ENCODE measurements at regions not wholly inside any gene's neighbourhood (a gene's known extent, or its start where the extent isn't known, plus 50 kb on each side); places are given as distances from the start of the nearest gene placed in this dataset.
A peak's percentile ranks its signal among the peaks of the same experiment; 100 is the strongest.
"Not testable (repeated sequence)": the region's sequence is repeated elsewhere in the genome, so short reads cannot be mapped to it uniquely, and the experiment has no call there.

DNA sequence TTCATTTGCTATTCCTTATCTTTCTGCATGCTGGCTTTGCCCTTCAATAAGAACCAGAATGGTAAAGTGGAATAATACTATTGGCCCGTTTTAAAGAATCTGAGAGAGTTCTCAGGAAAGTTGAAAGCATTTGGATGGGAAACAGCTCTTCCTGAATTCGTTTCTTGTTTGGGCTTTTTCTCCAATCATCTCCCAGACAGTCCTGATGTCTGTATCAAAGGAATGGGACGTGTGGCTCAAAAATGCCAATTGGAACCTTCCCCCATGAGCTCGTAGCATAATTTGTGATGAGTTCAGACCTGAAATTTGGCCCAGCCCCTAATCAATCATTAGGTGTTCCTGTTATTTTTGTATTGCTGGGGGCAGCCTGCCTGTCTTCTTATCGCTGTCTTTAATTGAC, 75.8 kb upstream of the BACH2 start:
- DNase-seq (ENCODE audit: low spot score): no peak

DNA sequence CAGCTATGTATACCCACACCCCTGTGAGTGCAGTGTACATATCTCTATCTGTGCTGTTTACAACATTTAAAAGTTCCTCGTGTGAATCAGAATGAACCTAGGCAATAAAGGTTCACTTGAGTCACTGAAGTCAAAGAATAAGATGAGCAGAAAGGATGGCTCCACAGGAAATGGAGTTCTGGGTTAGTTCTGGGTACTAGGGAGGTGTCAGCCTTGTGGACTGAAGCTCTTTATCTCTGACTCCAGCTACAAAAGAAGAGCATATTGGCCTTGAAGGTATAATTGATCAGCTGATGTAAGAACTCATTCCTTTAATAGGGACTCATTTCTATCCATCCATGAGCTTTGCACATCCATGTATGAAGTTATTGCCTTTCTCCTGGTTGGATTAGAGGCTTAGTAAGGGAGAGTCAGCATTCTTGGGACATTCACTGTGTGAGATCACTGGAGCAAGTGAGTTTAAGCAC, 73.9 kb upstream of the BACH2 start:
- peak; percentile 46 for DNase-seq (ENCODE audit: low spot score)

DNA sequence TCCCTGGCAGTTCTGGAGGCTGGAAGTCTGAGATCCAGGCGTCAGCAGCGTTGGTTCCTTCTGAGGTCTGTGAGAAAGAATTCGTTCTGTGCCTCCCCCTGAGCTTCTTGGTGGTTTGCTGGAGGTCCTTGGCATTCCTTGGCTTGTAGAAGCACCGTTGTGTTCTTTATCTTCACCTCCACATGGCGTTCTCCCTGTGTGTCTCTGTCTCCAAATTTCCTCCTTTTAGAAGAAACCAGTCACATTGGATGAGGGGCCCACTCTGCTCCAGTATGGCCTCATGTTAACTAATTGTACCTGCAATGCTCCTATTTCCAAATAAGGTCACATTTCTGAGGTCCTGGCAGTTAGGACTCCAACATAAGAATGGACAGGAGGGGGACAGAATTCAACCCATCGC, 73.0 kb upstream of the BACH2 start:
- no peak for DNase-seq (ENCODE audit: low spot score)

DNA sequence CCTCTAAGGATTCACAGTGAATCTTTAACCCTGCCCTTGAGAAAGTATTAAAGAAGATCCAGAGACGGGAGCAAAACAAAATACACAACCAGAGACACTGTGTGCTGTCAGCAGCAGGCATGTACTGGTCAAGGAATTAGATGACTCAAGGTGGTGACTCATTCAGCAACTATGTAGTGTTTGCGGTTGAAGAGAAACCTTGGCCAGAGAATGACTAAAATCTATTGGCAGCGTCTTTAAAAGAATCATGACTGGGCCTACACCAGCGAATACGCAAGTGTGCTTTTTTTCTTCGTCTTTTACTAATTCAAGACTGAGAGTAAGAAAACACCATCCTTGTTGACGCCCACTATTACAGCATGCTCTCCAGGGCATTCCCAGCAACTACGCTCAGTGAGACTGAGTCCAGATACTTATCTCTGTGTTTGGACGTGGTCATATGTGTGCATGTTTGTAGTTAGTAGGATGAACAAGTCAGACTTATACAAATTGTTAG, 72.4 kb upstream of the BACH2 start:
- DNase-seq (ENCODE audit: low spot score): peak; percentile 90

DNA sequence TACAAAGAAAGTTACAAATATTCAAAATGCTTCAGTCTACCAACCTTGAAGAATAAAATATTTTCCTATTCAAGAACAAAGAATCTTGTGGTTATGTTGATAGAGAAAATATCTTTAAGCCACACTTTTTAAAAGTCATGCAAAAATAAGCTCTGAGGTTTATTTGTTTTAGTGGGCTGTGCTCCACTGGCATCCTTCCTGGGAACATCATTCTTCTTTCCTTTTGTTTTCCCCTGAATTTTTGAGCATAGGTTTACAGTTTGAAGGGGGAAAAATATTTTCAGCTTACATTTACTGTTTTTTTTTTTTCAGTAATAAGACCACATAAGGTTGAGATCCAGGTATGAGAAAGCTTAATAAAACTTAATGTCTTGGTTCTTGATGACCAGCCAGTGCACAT, 72.0 kb upstream of the BACH2 start:
- no peak for DNase-seq (ENCODE audit: low spot score)

DNA sequence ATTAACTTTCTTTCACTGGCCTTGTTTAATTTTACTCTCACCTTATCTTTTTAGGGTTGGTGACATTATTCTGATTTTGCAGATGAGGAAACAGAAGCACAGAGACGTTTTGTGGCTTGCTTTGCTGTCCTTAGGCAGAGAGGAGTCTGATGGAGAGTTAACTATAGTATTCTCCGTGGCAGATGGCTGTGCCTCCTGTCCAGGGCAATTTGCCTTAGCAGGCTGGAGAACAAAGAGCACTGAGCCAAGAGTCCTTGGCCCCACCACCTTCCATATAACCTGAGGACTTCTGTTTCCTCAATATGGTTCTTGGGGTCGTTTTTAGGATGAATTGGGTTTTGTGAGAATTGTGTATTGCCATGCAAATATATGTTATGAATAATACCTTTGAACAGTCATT, 71.4 kb upstream of the BACH2 start:
- DNase-seq (ENCODE audit: low spot score): no peak

DNA sequence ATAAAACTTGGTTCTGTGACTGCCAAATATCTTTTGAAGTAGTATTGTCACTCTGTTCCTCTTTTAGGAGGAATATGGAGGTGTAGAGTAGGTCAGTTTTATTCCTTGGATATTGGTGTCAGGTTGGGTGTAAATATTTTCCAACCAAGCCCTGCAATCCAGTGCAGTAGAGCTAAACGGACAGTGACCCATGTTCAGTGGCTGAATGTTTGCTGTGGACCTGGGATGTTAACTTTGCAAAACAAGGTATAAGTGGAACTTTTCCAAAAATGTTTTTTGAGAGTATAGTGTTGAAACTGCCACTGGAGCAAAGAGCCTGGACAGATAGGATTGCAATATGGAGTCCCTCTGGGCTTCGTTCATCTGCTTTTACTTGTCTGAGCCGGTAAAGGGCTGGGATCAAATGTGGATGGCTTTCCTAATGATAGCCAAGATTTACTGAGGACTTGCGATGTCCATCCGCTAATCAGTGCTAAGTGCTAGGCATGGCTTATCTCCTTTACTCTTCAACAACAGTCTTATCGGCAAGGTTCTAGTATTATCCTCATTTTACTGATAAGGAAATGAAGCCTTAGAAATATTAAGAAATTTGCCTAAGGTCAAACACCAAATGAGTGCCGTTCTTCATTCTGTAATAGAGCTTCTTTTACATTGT, 69.0 kb upstream of the BACH2 start:
- DNase-seq (ENCODE audit: low spot score): no peak

DNA sequence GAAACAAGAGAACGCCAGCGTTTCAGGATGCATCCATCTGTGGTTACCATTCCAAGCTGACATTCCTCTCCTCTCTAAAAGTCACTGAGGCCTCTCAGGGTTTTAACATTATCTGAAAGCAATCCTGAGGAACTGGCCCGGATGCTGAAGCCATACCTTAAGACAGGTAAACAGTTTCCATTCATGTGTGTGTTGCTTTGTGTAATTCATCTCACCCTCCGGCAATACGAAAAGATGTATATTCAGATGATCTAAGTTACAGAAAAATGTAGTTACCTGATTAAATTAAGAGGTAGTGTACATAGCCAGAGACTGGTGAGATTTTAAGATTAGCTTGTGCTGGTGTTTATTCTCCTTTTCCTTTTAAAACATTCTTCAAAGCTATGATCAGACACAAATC, 68.4 kb upstream of the BACH2 start:
- DNase-seq (ENCODE audit: low spot score): no peak

DNA sequence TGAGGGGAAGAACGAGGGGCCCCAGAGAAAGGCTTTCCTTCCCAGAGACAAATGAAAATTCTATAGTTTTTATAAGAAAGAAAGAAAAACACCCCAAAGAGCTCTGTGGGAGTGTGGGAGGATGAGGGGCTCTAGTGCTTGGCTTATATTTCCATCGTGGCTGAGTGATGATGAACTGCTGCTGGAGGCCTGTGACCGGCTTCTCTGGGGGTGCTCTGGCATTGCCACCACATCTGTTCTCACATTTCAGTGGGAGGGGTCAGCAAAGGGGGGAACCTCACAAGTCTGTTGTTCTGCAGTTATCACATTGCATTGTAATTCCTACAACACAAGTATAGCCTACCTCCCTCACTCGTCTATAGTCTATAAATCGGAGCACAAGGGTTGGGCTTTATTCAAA, 67.6 kb upstream of the BACH2 start:
- DNase-seq (ENCODE audit: low spot score): no peak

DNA sequence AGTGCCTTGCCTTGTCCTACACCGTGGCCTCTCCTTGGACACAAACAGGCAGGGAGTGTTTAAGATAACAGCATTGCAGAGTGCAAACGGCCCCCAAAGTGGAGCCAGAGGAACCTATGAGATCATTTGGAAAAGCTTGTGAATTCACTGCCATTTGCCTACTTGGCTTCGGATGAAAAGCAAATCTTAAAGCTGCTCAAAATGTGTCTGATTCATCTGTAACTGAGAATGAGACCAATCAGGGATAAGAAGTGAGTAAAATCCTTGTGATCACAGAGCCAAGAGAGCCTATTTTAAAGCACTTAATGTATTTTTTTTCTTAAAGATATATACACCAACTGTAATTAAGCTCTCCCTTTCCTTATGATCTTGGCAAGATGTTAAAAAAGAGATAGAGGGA, 65.7 kb upstream of the BACH2 start:
- DNase-seq (ENCODE audit: low spot score): no peak

DNA sequence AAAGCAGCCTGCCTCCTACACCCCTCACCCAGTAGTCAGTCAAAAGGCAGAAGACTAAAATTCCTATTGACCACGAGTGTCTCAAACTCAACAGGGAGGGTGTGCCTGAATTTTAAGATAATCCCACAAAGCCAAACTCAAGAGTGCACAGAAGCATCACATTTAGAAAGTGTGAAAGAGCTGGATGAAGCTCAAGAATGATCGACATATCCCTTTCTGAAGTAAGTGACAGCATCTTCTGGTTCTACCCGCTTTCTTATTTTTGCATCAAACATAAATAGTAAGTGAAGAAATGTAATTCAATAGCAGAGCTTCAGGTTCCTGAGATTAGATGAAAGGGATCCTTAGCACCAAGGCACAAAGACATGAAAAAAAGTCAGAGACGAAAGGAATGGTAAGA, 64.5 kb upstream of the BACH2 start:
- DNase-seq (ENCODE audit: low spot score): no peak

DNA sequence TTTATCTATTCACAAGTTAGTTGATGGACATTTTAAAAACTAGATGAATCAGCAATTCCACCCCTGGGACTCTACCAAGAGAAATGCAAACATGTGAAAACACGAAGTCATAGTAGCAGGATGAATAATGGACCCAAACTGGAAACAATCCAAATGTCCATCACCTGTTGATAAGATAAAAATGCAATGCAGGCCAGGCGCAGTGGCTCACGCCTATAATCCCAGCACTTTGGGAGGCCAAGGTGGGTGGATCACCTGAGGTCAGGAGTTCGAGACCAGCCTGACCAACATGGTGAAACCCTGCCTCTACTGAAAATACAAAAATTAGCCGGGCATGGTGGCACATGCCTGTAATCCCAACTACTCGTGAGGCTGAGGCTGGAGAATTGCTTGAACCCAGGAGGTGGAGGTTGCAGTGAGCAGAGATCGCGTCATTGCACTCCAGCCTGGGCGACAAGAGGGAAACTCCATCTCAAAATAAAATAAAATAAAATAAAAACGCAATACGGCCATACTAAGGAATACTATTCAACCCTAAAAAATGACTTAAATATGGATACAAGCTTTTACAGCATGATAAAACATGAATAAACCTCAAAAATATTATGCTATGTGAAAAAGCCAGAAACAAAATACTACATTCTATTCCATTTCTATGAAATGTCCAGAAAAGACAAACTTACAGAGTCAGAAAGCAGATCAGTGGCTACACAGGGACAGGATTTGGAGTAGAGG, 61.6 kb upstream of the BACH2 start:
- not testable (repeated sequence) for DNase-seq (ENCODE audit: low spot score)

DNA sequence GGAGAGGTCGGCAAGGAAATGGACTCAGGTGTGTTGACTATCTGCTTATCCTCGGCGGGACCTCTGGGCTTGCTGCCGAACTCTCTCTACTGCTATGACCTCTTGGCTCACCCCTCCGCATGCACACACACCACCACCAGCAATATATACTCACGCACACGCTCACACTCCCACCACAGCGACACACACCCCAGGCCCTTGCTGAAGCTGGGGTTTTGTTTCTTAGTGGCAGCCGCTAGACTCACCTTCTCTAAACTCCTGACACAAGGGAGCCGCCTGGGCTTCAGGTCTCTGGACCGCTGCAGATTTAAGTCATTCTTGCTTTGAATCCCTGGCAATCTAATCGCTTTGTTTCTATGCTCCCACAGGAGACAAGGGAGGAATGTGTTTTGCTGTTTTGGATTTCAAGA, 59.4 kb upstream of the BACH2 start:
- no peak for DNase-seq (ENCODE audit: low spot score)

DNA sequence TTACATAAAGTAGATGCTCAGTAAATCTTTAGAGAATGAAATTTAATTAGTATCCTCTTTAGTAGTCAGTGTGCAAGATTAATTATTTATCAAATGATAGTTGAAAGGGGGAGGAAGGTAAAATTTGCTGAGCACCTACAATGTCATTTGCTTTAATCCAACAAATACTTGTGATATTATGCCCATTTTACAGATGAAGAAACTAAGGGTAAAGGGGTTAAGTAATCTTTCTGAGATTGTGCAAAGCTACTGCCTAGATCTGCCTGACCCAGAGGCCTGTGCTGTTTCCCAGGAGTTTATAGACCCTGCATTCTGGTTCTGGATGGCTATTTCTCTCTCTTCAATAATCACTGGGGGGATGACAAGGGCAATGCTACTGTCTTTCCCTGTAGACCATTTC, 58.3 kb upstream of the BACH2 start:
- no peak for DNase-seq (ENCODE audit: low spot score)

DNA sequence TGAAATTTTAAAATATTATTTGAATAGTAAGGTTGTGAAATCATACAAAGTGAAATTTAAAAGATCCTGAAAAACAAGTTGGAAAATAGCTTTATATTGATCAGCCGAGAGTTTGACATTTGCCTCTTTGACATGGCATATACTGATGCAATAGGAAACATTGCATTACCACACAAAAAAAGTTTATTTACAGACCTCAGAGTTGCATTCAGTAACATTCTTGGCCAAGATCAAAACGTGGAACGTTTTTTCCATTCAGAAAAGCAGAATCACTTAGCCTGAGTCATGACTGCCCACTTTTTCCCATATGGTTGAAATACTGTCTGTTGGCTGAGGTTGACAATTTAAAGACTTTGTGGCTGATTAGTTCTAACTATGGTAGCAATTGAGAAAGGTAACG, 55.1 kb upstream of the BACH2 start:
- DNase-seq (ENCODE audit: low spot score): no peak

DNA sequence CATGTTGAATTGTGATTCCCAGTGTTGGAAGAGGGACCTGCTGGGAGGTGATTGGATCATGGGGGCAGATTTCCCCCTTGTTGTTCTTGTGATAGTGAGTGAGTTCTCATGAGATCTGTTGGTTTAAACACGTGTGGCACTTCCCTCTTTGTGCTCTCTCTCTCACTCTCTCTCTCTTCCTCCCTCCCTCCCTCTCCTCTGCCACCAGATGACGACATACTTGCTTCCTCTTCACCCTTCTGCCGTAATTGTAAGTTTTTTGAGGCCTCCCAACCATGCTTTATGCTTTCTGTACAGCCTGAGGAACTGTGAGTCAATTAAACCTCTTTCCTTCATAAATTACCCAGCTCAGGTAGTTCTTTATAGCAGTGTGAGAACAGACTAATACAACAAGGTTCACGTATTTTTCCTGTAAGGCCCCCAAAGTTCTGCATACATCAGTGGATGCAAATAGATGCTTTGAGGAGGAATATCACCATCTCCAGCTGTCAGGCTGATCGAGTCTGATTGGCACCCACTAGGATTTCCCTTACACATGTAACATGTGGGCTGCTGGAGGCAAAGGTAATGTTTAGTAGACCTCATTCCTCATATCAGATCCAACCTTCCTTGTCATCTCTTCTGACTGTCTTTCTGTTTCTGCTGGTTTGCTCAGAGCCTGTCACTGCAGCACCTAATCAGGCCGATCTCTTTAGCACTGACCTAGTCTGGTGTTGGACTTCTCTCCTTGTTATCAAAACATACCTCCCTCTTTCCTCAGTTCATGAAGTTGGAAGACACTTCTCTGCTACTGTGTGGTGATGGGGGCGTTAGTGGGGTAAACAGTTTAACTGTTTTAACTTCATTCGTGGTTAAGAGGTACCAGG, 54.3 kb upstream of the BACH2 start:
- peak; percentile 22 for DNase-seq (ENCODE audit: low spot score)

DNA sequence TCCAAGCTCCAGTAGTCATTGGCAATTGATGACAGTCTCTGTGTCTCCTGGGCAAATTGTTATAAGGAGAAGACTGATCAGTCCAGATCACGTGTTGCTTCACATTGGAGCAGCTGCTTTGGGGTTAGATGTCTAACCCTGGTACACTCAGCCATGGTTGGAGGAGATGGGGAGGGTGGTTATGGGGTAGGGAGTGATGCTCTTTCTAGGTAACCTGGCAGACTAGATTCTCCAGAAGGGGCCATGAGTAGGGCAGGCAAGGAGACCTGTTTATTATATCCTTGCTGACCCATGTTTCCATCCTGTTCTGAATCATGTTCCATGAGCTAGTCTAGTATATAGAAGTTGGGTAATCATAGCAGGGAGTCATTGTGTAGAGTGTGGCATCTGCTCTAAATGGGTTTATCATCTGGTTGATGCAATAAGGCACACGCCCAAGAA, 50.8 kb upstream of the BACH2 start:
- DNase-seq (ENCODE audit: low spot score): no peak

DNA sequence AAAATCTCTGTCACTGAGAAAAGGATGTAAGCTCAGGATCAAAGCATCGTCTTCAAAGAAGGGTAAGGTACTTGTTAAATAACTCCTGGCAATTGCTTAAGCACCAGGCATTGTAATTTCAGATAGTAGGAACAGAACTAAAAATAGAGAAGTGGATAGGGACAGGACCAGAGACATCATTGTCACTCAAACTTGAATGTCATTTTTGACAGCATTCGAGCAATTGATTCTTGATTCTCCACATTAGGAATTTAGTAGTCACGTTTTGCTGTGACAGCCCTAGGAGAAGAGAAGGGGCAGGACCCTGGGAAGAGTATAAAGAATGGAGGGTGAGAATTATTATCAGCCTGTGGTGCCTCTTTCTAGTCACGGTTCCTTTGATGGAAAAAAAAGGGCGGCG, 50.1 kb upstream of the BACH2 start:
- DNase-seq (ENCODE audit: low spot score): no peak
